GM21526 (cell line): ENCODE measurements at regions not wholly inside any gene's neighbourhood (a gene's known extent, or its start where the extent isn't known, plus 50 kb on each side); places are given as distances from the start of the nearest gene placed in this dataset.

Experiments used
- ATAC-seq: cut with Tn5 transposase; IDR thresholded peaks from one replicate; pipeline ENCODE4 v1.9.1; 2021; ENCODE audit warnings: moderate library complexity; ENCODE audit not compliant: unreplicated experiment, low FRiP score

GRCh38 chr7:136807598-136807997 is 60.9 kb upstream of the CHRM2 start:
- ATAC-seq, result no peak

GRCh38 chr7:136803028-136803427 is 65.4 kb upstream of the CHRM2 start:
- ATAC-seq, result no peak

- no peak for ATAC-seq
These were observed 84.5 kb upstream of the CHRM2 start for GRCh38 chr7:136783934-136784333.

GRCh38 chr7:136741941-136742340 is 126.5 kb upstream of the CHRM2 start:
- no peak for ATAC-seq

GRCh38 chr7:136728945-136729344 is 139.5 kb upstream of the CHRM2 start:
- ATAC-seq, result no peak

- ATAC-seq, result no peak
These were observed 142.0 kb upstream of the CHRM2 start for GRCh38 chr7:136726460-136726859.

- no peak for ATAC-seq
These were observed 150.4 kb upstream of the CHRM2 start for GRCh38 chr7:136717910-136718557.

- ATAC-seq, result no peak
These were observed 154.4 kb upstream of the CHRM2 start for GRCh38 chr7:136714062-136714461.

- ATAC-seq, result no peak
These were observed 157.7 kb upstream of the CHRM2 start for GRCh38 chr7:136710751-136711150.

GRCh38 chr7:136709876-136710275 is 158.6 kb upstream of the CHRM2 start:
- ATAC-seq, result no peak

- no peak for ATAC-seq
These were observed 165.5 kb upstream of the CHRM2 start for GRCh38 chr7:136702913-136703312.

GRCh38 chr7:136698977-136699376 is 169.5 kb upstream of the CHRM2 start:
- no peak for ATAC-seq

GRCh38 chr7:136698231-136698630 is 170.2 kb upstream of the CHRM2 start:
- ATAC-seq, result no peak

- ATAC-seq, result no peak
These were observed 171.2 kb upstream of the CHRM2 start for GRCh38 chr7:136697271-136697670.

- ATAC-seq, result no peak
These were observed 175.0 kb upstream of the CHRM2 start for GRCh38 chr7:136693166-136694119.

- no peak for ATAC-seq
These were observed 176.2 kb upstream of the CHRM2 start for GRCh38 chr7:136692221-136692620.

GRCh38 chr7:136688601-136689000 is 179.9 kb upstream of the CHRM2 start:
- ATAC-seq, result no peak

- ATAC-seq, result no peak
These were observed 180.6 kb upstream of the CHRM2 start for GRCh38 chr7:136687693-136688322.

GRCh38 chr7:136685501-136686173 is 182.8 kb upstream of the CHRM2 start:
- ATAC-seq, result no peak

GRCh38 chr7:136677471-136678365 is 190.7 kb upstream of the CHRM2 start:
- peak; percentile 63 for ATAC-seq
